Mesendoderm (in vitro differentiated cells): ENCODE measurements at regions not wholly inside any gene's neighbourhood (a gene's known extent, or its start where the extent isn't known, plus 50 kb on each side); places are given as distances from the start of the nearest gene placed in this dataset.
A peak's percentile ranks its signal among the peaks of the same experiment; 100 is the strongest.

Experiments
- DNase-seq: peaks from one replicate; pipeline ENCODE4 v3.0.0; 2013
- H2AK5ac ChIP-seq: 2 replicates; pipeline ENCODE4 v1.6.1; 2013; ENCODE audit warnings: low read length, inconsistent platforms
- H2BK120ac ChIP-seq: 2 replicates; pipeline ENCODE4 v1.6.1; 2013; ENCODE audit warnings: low read depth, mild to moderate bottlenecking, low read length, moderate library complexity, mixed read lengths
- H2BK15ac ChIP-seq: replicated peaks from 2 replicates; pipeline ENCODE4 v1.6.1; 2013; ENCODE audit warnings: low read depth, mild to moderate bottlenecking, moderate library complexity
- H2BK5ac ChIP-seq: 2 replicates; pipeline ENCODE4 v1.6.1; 2013; ENCODE audit warnings: low read length, inconsistent platforms
- H3K18ac ChIP-seq: 2 replicates; pipeline ENCODE4 v1.6.1; 2013; ENCODE audit warnings: mild to moderate bottlenecking, low read length, mixed read lengths
- H3K23ac ChIP-seq: one replicate; pipeline ENCODE4 v1.6.1; 2013; ENCODE audit warnings: low read length
- H3K27ac ChIP-seq: 2 replicates; pipeline ENCODE4 v1.5.1; 2013; ENCODE audit warnings: low read depth, mild to moderate bottlenecking, inconsistent platforms, low read length, moderate library complexity
- H3K27me3 ChIP-seq: 2 replicates; pipeline ENCODE4 v1.6.1; 2013; ENCODE audit warnings: low read length, control low read depth, mild to moderate bottlenecking, inconsistent platforms; ENCODE audit not compliant: insufficient read depth, poor library complexity
- H3K36me3 ChIP-seq: 2 replicates; pipeline ENCODE4 v1.6.1; 2013; ENCODE audit warnings: low read length, inconsistent platforms; ENCODE audit not compliant: control insufficient read depth, insufficient read depth
- H3K4ac ChIP-seq: one replicate; pipeline ENCODE4 v1.6.1; 2013; ENCODE audit warnings: low read depth, mild to moderate bottlenecking, low read length, moderate library complexity
- H3K4me1 ChIP-seq: 2 replicates; pipeline ENCODE4 v1.6.1; 2013; ENCODE audit warnings: low read depth, low read length, inconsistent platforms; ENCODE audit not compliant: control insufficient read depth
- H3K4me2 ChIP-seq: 2 replicates; pipeline ENCODE4 v1.6.1; 2013; ENCODE audit warnings: low read length
- H3K4me3 ChIP-seq: 2 replicates; pipeline ENCODE4 v1.5.1; 2013; ENCODE audit warnings: mild to moderate bottlenecking, low read length
- H3K56ac ChIP-seq: one replicate; pipeline ENCODE4 v1.6.1; 2013; ENCODE audit warnings: low read length
- H3K79me1 ChIP-seq: 2 replicates; pipeline ENCODE4 v1.6.1; 2013; ENCODE audit warnings: low read length, inconsistent platforms
- H3K79me2 ChIP-seq: 2 replicates; pipeline ENCODE4 v1.6.1; 2013; ENCODE audit warnings: mild to moderate bottlenecking, low read length; ENCODE audit not compliant: control insufficient read depth, insufficient read depth
- H3K9ac ChIP-seq: 2 replicates; pipeline ENCODE4 v1.6.1; 2013; ENCODE audit warnings: low read length, inconsistent platforms
- H4K5ac ChIP-seq: one replicate; pipeline ENCODE4 v1.6.1; 2013; ENCODE audit warnings: low read length
- H4K8ac ChIP-seq: one replicate; pipeline ENCODE4 v1.6.1; 2013; ENCODE audit warnings: low read depth, mild to moderate bottlenecking, control low read depth, low read length, moderate library complexity
- WGBS: extraction: QIAGEN DNeasy Blood & Tissue Kit; methylation state at CpG from one replicate; pipeline ENCODE4 v1.1.7; 2013; ENCODE audit warnings: low lambda C conversion rate, missing lambda C conversion rate; ENCODE audit not compliant: insufficient coverage; ENCODE audit errors: extremely low coverage; 5-methylcytosine and 5-hydroxymethylcytosine counted together

DNA sequence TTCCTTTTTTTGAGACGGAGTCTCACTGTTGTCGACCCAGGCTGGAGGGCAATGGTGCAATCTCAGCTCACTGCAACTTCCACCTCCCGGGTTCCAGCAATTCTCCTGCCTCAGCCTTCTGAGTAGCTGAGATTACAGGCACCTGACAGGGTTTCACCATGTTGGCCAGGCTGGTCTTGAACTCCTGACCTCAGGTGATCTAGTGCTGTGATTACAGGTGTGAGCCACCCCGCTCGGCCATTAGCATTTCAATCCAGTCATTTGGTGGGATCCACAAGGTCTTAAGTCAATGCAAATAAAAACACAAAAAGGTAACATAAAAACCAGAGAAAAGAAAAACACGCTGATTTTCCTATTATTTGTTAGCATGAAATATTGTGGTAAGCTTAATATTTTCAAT, 1227.2 kb upstream of the TENM4 start:
- Histone ChIP-seq H3K27ac (no peak overlapping the region), H3K27me3 (no peaks in the 10 kb centered on the region), H3K4ac (no peak overlapping the region), H2BK5ac (no peak overlapping the region), H3K4me1 (no peaks in the 10 kb centered on the region), H3K18ac (no peak overlapping the region), H4K8ac (no peak overlapping the region), H3K36me3 (no peaks in the 10 kb centered on the region), H4K5ac (no peak overlapping the region), H3K4me3 (no peak overlapping the region), H3K79me1 (no peaks in the 10 kb centered on the region), H3K4me2 (no peak overlapping the region), H2BK120ac (no peak overlapping the region), H2BK15ac (peak overlapping the region; percentile 2), H3K79me2 (no peaks in the 10 kb centered on the region), H3K56ac (no peak overlapping the region), H2AK5ac (no peak overlapping the region), H3K9ac (no peak overlapping the region), H3K23ac (no peak overlapping the region)
- DNase-seq: no peak
- WGBS: no CpG with 5 or more reads among the region's 6 CpGs

DNA sequence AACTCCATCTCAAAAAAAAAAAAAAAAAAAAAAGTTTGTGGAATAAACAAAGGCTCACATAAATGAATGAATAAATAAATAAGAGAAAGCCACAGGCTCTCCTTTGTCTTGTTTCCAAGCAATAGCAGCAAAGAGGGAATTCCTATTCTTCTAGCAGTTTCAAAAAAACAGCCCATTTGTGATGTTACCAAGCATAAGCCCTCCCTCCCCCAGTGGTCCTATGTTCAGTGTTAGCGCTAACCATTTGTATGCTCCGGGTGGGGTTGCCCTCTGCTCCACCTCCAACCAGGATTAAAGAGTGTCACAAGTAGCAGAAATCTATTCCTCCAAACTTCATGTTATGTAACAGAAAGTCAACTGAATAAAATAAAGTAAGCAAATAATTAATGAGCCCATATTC, 1215.0 kb upstream of the TENM4 start:
- WGBS: no CpG with 5 or more reads among the region's 2 CpGs
- Histone ChIP-seq H3K23ac (no peak overlapping the region), H3K27me3 (no peaks in the 10 kb centered on the region), H4K8ac (no peak overlapping the region), H3K56ac (no peak overlapping the region), H3K36me3 (no peaks in the 10 kb centered on the region), H3K4me3 (no peak overlapping the region), H2BK120ac (no peak overlapping the region), H3K4me1 (no peaks in the 10 kb centered on the region), H3K9ac (no peak overlapping the region), H2AK5ac (no peak overlapping the region), H2BK15ac (no peak overlapping the region), H3K4ac (no peak overlapping the region), H3K4me2 (no peak overlapping the region), H3K79me2 (no peaks in the 10 kb centered on the region), H2BK5ac (no peak overlapping the region), H3K27ac (no peak overlapping the region), H4K5ac (no peak overlapping the region), H3K79me1 (no peaks in the 10 kb centered on the region), H3K18ac (no peak overlapping the region)
- no peak for DNase-seq

DNA sequence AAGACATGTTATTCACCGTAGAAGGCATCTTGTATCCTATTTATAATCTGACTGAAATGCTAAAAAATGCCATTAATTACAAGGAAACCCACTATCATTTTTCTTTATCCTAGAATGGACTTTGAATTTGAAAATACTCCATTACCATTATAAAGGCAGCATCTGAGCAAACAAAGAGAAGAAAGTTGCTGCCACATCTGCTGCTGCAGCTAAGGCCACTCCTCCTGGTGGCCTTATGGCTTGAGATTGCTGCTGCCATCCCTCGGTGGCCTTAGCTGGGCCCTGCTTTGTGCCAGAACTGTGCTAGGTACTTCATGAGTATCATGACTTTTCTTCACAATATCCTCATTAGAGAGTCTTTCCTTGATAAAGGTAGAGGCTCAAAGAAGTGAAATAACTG, 1210.1 kb upstream of the TENM4 start:
- H3K27me3 ChIP-seq: no peaks in the 10 kb centered on the region
- H3K23ac ChIP-seq: no peak overlapping the region
- no peaks in the 10 kb centered on the region for H3K79me2 ChIP-seq
- H2BK15ac ChIP-seq: no peak overlapping the region
- H2BK120ac ChIP-seq: no peak overlapping the region
- no peaks in the 10 kb centered on the region for H3K4me1 ChIP-seq
- H2BK5ac ChIP-seq: no peak overlapping the region
- no peak overlapping the region for H4K8ac ChIP-seq
- no peak overlapping the region for H3K18ac ChIP-seq
- H3K4me3 ChIP-seq: no peak overlapping the region
- H3K56ac ChIP-seq: no peak overlapping the region
- no peak overlapping the region for H4K5ac ChIP-seq
- H3K9ac ChIP-seq: no peak overlapping the region
- no peak for DNase-seq
- no CpG with 5 or more reads among the region's 2 CpGs for WGBS
- no peaks in the 10 kb centered on the region for H3K79me1 ChIP-seq
- H2AK5ac ChIP-seq: no peak overlapping the region
- no peak overlapping the region for H3K4ac ChIP-seq
- no peaks in the 10 kb centered on the region for H3K36me3 ChIP-seq
- H3K27ac ChIP-seq: no peak overlapping the region
- H3K4me2 ChIP-seq: no peak overlapping the region

DNA sequence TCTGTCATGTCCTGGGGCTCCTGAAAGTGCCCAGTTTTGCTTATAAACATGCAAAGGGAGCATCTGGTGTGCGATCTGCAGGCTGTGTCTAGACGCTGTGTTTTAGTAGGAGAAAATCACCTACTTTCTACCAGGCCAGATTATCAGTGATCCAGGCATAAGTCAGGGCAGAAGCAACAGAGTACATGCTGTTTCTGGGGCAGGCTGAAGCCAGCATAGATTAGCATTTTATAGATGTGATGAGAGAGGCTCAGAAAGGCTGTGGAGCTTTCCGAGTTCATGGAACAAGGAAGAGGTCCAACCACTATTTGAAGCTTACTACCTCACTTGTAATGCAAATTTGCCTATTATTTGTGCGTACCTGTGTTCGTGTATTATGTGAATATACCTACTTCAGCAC, 1208.4 kb upstream of the TENM4 start:
- no peaks in the 10 kb centered on the region for H3K4me1 ChIP-seq
- no peak overlapping the region for H3K18ac ChIP-seq
- no peak overlapping the region for H2BK15ac ChIP-seq
- H3K27ac ChIP-seq: no peak overlapping the region
- H3K36me3 ChIP-seq: no peaks in the 10 kb centered on the region
- no peak overlapping the region for H3K23ac ChIP-seq
- no peak overlapping the region for H4K5ac ChIP-seq
- no peaks in the 10 kb centered on the region for H3K27me3 ChIP-seq
- no peak overlapping the region for H4K8ac ChIP-seq
- H2AK5ac ChIP-seq: no peak overlapping the region
- no peak overlapping the region for H2BK120ac ChIP-seq
- H3K79me1 ChIP-seq: no peaks in the 10 kb centered on the region
- no peaks in the 10 kb centered on the region for H3K79me2 ChIP-seq
- no peak overlapping the region for H3K56ac ChIP-seq
- H3K4ac ChIP-seq: no peak overlapping the region
- peak; percentile 17 for DNase-seq
- no CpG with 5 or more reads among the region's 5 CpGs for WGBS
- no peak overlapping the region for H3K9ac ChIP-seq
- H3K4me2 ChIP-seq: no peak overlapping the region
- no peak overlapping the region for H3K4me3 ChIP-seq
- H2BK5ac ChIP-seq: no peak overlapping the region

DNA sequence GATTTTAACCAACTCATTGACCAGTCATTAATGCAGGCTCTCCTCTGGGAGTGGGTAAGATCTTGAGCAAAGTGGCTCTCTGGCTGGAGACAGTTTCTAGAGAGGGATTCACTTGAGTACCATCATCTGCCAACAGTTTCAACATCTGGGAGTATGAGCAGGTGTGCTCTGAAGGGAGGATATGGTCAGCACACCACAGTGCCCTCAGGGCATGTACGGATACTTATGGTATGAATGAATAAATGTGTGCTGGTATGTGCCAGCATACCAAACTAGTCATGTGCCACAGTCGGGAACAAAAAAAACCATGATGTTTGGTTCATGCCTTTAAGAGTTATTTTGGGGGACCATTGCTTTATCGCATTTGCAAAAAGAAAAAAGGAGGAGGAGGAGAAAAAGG, 1197.5 kb upstream of the TENM4 start:
- H3K79me2 ChIP-seq: no peaks in the 10 kb centered on the region
- H3K4ac ChIP-seq: no peak overlapping the region
- H2BK5ac ChIP-seq: no peak overlapping the region
- no peaks in the 10 kb centered on the region for H3K4me1 ChIP-seq
- H3K27ac ChIP-seq: no peak overlapping the region
- no peak overlapping the region for H4K5ac ChIP-seq
- no peak overlapping the region for H2BK15ac ChIP-seq
- H3K27me3 ChIP-seq: no peaks in the 10 kb centered on the region
- H2AK5ac ChIP-seq: no peak overlapping the region
- H3K9ac ChIP-seq: no peak overlapping the region
- no peak overlapping the region for H3K23ac ChIP-seq
- no CpG with 5 or more reads among the region's 3 CpGs for WGBS
- H4K8ac ChIP-seq: no peak overlapping the region
- no peaks in the 10 kb centered on the region for H3K79me1 ChIP-seq
- no peak overlapping the region for H3K18ac ChIP-seq
- no peak overlapping the region for H3K4me2 ChIP-seq
- H2BK120ac ChIP-seq: no peak overlapping the region
- no peak overlapping the region for H3K56ac ChIP-seq
- no peak overlapping the region for H3K4me3 ChIP-seq
- H3K36me3 ChIP-seq: no peaks in the 10 kb centered on the region
- DNase-seq: no peak

DNA sequence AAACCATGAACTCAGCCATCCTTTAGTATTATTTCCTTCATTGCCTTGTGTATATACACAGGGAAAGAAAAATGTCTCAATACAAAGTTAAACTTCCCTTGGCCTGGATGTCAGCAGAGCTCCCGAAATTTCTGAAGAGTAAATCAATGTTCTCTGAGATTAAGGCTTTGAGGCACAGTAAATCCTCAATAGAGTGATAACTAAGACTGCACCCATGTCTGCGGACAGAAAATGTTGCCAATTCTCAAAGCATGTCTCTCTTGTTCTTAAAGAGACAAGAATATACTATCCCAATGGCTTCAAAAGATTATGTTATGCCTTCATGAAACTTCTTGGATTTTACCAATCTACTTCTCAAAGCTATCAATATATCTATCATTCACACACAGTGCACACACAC, 1196.7 kb upstream of the TENM4 start:
- Histone ChIP-seq H3K27me3 (no peaks in the 10 kb centered on the region), H3K9ac (no peak overlapping the region), H3K18ac (no peak overlapping the region), H3K79me1 (no peaks in the 10 kb centered on the region), H4K8ac (no peak overlapping the region), H3K79me2 (no peaks in the 10 kb centered on the region), H3K4me2 (no peak overlapping the region), H3K36me3 (no peaks in the 10 kb centered on the region), H2BK15ac (no peak overlapping the region), H4K5ac (no peak overlapping the region), H2BK120ac (no peak overlapping the region), H3K56ac (no peak overlapping the region), H3K4ac (no peak overlapping the region), H2BK5ac (no peak overlapping the region), H3K27ac (no peak overlapping the region), H2AK5ac (no peak overlapping the region), H3K4me1 (no peaks in the 10 kb centered on the region), H3K23ac (no peak overlapping the region), H3K4me3 (no peak overlapping the region)
- no peak for DNase-seq
- WGBS: no CpG with 5 or more reads among the region's 2 CpGs
